ENCODE measurements at regions not wholly inside any gene's neighbourhood (a gene's known extent, or its start where the extent isn't known, plus 50 kb on each side); places are given as distances from the start of the nearest gene placed in this dataset.

DNA sequence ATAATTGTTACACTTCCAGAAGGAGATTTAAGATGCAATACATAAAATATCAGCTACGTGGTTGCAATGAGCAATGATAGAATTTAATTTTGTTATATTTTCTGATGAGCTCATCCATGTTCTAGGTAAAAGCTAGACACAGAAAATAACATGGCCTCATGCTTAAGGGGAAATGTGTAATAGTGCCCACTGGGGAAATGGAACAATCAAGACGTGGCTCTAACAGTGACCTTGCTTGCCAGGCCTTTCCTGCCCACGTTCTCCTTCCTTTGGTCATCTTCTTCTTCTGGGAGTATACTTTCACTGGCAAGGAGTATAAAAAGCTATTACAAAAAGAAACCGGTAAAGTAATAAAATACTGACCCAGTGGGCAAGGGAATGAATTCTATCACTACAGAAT, 116.2 kb upstream of the TMEM161B start:
- DNase-seq = no peak
- no TSS peak for BruUV-seq (replicated peaks)
- intact Hi-C loops (cut with micrococcal nuclease; ENCODE audit: unreplicated experiment) = no loop called here
- H3K27me3 Mint-ChIP-seq (ENCODE audit: unreplicated experiment) = peaks cover 13% of the 10 kb centered on the region
- CTCF ChIA-PET = no interaction called here
- H3K36me3 Mint-ChIP-seq (ENCODE audit: insufficient read depth, unreplicated experiment) = no peaks in the 10 kb centered on the region
- no peak overlapping the region for H3K4me3 Mint-ChIP-seq (ENCODE audit: low read depth, unreplicated experiment)
- TF ChIP-seq, protein P1, sequence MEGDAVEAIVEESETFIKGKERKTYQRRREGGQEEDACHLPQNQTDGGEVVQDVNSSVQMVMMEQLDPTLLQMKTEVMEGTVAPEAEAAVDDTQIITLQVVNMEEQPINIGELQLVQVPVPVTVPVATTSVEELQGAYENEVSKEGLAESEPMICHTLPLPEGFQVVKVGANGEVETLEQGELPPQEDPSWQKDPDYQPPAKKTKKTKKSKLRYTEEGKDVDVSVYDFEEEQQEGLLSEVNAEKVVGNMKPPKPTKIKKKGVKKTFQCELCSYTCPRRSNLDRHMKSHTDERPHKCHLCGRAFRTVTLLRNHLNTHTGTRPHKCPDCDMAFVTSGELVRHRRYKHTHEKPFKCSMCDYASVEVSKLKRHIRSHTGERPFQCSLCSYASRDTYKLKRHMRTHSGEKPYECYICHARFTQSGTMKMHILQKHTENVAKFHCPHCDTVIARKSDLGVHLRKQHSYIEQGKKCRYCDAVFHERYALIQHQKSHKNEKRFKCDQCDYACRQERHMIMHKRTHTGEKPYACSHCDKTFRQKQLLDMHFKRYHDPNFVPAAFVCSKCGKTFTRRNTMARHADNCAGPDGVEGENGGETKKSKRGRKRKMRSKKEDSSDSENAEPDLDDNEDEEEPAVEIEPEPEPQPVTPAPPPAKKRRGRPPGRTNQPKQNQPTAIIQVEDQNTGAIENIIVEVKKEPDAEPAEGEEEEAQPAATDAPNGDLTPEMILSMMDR (IDR thresholded peaks at IDR 0.05; ENCODE audit: unreplicated experiment) = no peak
- no peaks in the 10 kb centered on the region for H3K4me1 Mint-ChIP-seq (ENCODE audit: low read depth, unreplicated experiment)
- H3K27ac Mint-ChIP-seq (ENCODE audit: unreplicated experiment) = no peak overlapping the region
- no peaks in the 10 kb centered on the region for H3K9me3 Mint-ChIP-seq (ENCODE audit: low read depth, unreplicated experiment)

DNA sequence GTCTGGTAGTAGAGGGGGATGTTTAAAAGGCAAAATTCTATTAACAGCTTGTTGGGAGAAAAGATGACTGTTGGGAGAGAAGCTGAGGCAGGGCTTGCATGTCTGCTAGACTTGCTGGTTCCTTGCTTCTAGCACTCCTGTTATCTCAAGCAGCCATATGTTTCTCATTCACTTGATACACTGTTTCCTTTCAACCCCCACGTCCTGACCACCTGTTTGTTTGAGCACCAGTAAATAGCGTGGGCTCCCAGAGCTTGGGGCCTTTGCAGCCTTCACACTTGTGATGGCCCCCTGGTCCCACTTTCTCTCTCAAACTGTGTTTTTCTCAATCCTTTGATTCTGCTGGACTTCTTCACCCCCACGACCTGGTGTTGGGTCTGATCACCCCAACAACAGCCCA, 111.7 kb upstream of the TMEM161B start:
- Mint-ChIP-seq H3K27me3 (ENCODE audit: unreplicated experiment) (no peaks in the 10 kb centered on the region), H3K9me3 (ENCODE audit: low read depth, unreplicated experiment) (no peaks in the 10 kb centered on the region), H3K4me1 (ENCODE audit: low read depth, unreplicated experiment) (peaks cover 12% of the 10 kb centered on the region), H3K27ac (ENCODE audit: unreplicated experiment) (no peak overlapping the region), H3K4me3 (ENCODE audit: low read depth, unreplicated experiment) (no peak overlapping the region), H3K36me3 (ENCODE audit: insufficient read depth, unreplicated experiment) (no peaks in the 10 kb centered on the region)
- BruUV-seq (replicated peaks) = no TSS peak
- intact Hi-C loops (cut with micrococcal nuclease; ENCODE audit: unreplicated experiment) = no loop called here
- TF ChIP-seq, protein P1 (IDR thresholded peaks at IDR 0.05; ENCODE audit: unreplicated experiment) = no peak
- DNase-seq = no peak
- CTCF ChIA-PET = no interaction called here

DNA sequence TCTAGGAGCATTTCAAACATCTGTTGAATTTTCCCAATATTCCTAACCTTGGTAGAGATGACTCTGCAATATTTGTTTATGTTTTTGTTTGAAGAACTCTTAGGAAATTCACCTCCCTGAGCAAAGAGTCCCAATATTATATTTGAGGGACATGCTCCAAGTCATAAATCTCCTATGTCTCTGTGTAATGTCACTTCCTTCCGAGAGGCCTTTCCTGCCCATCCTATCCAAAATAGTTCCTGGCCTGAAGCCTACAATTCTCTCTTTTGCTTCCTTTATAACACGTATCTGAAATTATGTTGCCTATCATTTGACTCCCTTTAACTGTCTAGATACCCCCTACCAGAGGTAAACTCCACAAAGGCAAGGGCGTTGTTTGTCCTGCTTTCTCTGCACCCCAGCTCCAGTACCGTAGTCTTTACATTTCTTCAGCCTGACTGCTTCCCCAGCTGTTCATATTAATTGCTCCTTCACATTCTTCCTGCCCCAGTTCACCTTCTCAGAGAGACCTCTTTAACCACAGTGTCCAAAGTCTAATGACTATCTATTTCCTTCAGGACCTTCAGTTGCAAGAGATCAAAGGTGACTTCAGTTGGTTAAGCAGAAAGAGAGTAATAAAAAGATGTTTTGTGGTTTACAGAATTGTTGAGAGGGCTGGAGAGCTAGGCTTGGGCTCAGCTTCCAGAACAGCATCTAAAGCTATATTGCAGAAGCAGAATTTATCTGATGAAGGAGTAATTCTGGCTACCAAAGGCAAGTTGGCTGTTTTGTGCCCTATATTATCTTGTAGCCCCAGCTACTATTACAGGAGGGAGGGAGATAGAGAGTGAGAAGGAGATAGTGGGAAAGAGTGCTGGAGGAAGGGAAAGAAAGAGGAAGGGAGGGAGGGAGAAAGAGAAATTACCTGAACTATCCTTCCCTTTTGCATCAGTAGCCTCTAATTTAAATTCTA, 109.3 kb upstream of the TMEM161B start:
- Mint-ChIP-seq H3K36me3 (ENCODE audit: insufficient read depth, unreplicated experiment) (no peaks in the 10 kb centered on the region), H3K9me3 (ENCODE audit: low read depth, unreplicated experiment) (no peaks in the 10 kb centered on the region), H3K27ac (ENCODE audit: unreplicated experiment) (no peak overlapping the region), H3K4me3 (ENCODE audit: low read depth, unreplicated experiment) (no peak overlapping the region), H3K4me1 (ENCODE audit: low read depth, unreplicated experiment) (peaks cover 12% of the 10 kb centered on the region), H3K27me3 (ENCODE audit: unreplicated experiment) (no peaks in the 10 kb centered on the region)
- CTCF ChIA-PET = no interaction called here
- TF ChIP-seq, protein P1 (IDR thresholded peaks at IDR 0.05; ENCODE audit: unreplicated experiment) = no peak
- no TSS peak for BruUV-seq (replicated peaks)
- DNase-seq = no peak
- intact Hi-C loops (cut with micrococcal nuclease; ENCODE audit: unreplicated experiment) = no loop called here

DNA sequence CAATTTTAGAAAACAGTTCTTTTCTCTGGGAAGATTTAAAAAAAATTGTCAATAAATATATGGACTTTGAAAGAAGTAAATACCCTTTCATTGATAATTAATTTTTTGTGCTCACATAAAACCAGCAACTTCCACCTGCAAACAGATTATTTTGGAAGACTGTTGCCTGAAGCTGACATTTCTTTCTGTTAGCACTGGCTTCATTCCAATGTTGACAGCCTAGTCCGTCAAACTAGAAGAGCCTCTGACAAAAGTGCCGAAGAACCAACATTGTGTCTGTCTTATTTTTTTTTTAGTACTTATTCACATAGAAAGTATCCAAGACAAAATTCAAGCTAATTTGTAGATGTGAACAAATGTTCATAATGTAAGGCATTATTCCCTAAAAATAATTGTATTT, 108.6 kb upstream of the TMEM161B start:
- Mint-ChIP-seq H3K36me3 (ENCODE audit: insufficient read depth, unreplicated experiment) (no peaks in the 10 kb centered on the region), H3K4me1 (ENCODE audit: low read depth, unreplicated experiment) (peaks cover 12% of the 10 kb centered on the region), H3K27ac (ENCODE audit: unreplicated experiment) (no peak overlapping the region), H3K27me3 (ENCODE audit: unreplicated experiment) (no peaks in the 10 kb centered on the region), H3K9me3 (ENCODE audit: low read depth, unreplicated experiment) (no peaks in the 10 kb centered on the region), H3K4me3 (ENCODE audit: low read depth, unreplicated experiment) (no peak overlapping the region)
- TF ChIP-seq, protein P1 (IDR thresholded peaks at IDR 0.05; ENCODE audit: unreplicated experiment) = no peak
- intact Hi-C loops (cut with micrococcal nuclease; ENCODE audit: unreplicated experiment) = no loop called here
- no peak for DNase-seq
- CTCF ChIA-PET = no interaction called here
- BruUV-seq (replicated peaks) = no TSS peak
